Spleen (tissue), 7 donors: ENCODE measurements at regions not wholly inside any gene's neighbourhood (a gene's known extent, or its start where the extent isn't known, plus 50 kb on each side); places are given as distances from the start of the nearest gene placed in this dataset.
"Not testable (repeated sequence)": the region's sequence is repeated elsewhere in the genome, so short reads cannot be mapped to it uniquely, and the experiment has no call there.

Experiments
- POLR2AphosphoS5 ChIP-seq, 3 donors: sonication (generic); formaldehyde crosslinking; IDR thresholded peaks; one replicate each; pipeline ENCODE4 v1.5.1; 2017; ENCODE audit warnings: antibody characterized with exemption in 3 of 3
- TF ChIP-seq, protein P1 (sequence below), 11 experiments: fragments of 200-600 bp in 7 of 11; fragments of 450-650 bp in 4 of 11; sonication (generic) in 4 of 11; IDR thresholded peaks in 8 of 11; conservative IDR thresholded peaks in 3 of 11; 1 replicate in 7 of 11; 2 replicates in 4 of 11; pipeline versions ENCODE4 v1.4.0 to v1.8.0; 2016 to 2021; ENCODE audit warnings: antibody characterized with exemption in 11 of 11, inconsistent platforms in 4 of 11, mild to moderate bottlenecking in 1 of 11
- donor health status: DM: no; HTN: no; CAD: no; lungs with moderate emphysema.
- donor health status: DM: no; HTN: no; CAD: no.
- donor health status: DM: no; HTN: no; CAD: no.

DNA sequence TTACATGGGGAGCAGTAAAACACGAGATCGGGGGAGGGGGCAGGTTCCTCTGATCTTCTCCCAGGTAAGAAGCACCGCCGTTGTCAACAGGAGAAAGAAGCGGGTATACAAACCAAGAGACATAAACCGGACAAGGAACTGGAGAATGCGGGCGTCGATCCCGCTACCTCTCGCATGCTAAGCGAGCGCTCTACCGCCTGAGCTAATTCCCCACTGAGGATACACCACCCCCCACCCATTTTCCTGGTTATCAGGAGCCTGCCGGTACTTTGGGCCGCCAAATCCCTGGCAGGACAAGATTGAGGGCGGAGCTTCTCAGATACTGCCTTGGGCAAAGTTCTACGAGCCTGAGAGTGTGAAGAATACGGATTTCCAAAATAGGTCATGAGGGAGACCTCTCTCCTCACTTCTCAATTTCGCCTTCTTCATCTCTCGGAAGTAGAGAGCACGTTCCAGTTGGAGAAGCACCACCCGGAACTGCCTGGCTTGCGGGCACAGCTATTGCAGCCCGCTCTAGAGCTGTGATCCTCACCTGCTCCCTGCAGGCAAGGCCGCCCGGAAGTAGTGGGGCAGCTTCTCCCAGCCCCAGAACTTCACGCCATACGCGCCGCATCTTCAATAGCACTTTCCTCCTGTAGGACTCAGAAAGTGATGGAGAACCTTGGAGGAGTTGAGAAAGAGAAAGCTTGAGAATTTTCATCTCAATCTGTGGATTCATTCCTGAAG is 111.6 kb upstream of the ZNF322 start:
- TF ChIP-seq, protein P1, sequence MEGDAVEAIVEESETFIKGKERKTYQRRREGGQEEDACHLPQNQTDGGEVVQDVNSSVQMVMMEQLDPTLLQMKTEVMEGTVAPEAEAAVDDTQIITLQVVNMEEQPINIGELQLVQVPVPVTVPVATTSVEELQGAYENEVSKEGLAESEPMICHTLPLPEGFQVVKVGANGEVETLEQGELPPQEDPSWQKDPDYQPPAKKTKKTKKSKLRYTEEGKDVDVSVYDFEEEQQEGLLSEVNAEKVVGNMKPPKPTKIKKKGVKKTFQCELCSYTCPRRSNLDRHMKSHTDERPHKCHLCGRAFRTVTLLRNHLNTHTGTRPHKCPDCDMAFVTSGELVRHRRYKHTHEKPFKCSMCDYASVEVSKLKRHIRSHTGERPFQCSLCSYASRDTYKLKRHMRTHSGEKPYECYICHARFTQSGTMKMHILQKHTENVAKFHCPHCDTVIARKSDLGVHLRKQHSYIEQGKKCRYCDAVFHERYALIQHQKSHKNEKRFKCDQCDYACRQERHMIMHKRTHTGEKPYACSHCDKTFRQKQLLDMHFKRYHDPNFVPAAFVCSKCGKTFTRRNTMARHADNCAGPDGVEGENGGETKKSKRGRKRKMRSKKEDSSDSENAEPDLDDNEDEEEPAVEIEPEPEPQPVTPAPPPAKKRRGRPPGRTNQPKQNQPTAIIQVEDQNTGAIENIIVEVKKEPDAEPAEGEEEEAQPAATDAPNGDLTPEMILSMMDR (IDR thresholded peaks at IDR 0.05 in 8 of 11, conservative IDR thresholded peaks at IDR 0.05 in 3 of 11), result not testable (repeated sequence)
- not testable (repeated sequence) for TF ChIP-seq POLR2AphosphoS5 (IDR thresholded peaks at IDR 0.05)
